ENCODE measurements at regions not wholly inside any gene's neighbourhood (a gene's known extent, or its start where the extent isn't known, plus 50 kb on each side); places are given as distances from the start of the nearest gene placed in this dataset.
A peak's percentile ranks its signal among the peaks of the same experiment; 100 is the strongest.

DNA sequence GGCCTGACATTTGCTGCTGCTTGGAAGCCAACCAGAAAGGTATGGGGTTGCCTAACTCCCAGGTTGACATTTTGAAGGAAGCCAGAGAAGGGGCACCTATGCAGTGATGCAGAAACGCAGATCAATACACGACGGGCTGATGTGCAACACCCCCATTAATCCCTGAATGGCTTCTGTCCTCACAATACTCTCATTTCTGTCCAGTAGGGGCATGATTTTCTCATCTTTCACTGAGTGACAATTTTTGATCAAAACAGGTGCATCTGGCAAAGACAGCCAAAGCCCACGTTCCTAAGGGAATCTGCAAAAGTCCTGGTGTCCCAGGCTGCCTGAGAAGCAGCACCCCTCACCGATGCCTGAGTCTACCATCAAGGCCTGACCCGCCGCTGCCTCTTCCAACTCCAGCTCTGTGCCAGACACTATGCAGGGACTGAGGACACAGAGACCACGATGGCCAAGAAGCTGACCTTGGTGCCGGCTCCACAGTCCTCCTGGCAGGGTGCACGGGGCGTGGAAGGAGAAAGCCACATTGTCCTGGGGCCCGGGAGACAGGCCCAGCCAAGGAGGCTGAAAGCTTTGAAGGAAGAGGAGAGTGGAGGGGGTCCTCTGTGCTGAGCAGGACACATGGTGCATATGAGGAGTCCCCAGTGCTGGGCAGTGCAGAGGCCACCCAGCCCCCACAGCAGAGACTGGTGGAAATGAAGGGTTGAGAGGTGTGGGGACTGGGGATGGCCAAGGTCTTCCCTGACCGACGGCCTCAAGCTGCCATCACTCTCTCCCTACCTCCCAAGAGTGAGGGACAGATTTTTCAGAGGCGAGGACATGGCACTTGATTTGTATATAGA, 159.6 kb downstream of the NUP210 start:
- Histone ChIP-seq H3K4me3 (ENCODE audit: low read length) (no peak overlapping the region), H3K27me3 (ENCODE audit: insufficient read depth, low read length, poor library complexity, severe bottlenecking) (no peaks in the 10 kb centered on the region), H3K27ac (ENCODE audit: low read depth, low read length) (no peak overlapping the region), H3K4me1 (ENCODE audit: insufficient read depth, low read length) (peaks cover 8% of the 10 kb centered on the region), H3K36me3 (ENCODE audit: insufficient read depth, low read length) (no peaks in the 10 kb centered on the region), H3K9me3 (ENCODE audit: low read length) (no peaks in the 10 kb centered on the region)
- ChIA-PET CTCF (no interaction called here), POLR2A (no interaction called here)
- Mint-ChIP-seq H3K27me3 (peaks cover 14 to 15% of the 10 kb centered on the region in 2 donors), H3K27ac (no peak overlapping the region), H3K4me3 (no peak overlapping the region), H3K9me3 (peaks cover 0 to 4% (median 0%) of the 10 kb centered on the region in 5 donors), H3K36me3 (no peaks in the 10 kb centered on the region), H3K4me1 (peaks cover 8 to 9% (median 8%) of the 10 kb centered on the region in 3 donors)
- DNase-seq: no peak

DNA sequence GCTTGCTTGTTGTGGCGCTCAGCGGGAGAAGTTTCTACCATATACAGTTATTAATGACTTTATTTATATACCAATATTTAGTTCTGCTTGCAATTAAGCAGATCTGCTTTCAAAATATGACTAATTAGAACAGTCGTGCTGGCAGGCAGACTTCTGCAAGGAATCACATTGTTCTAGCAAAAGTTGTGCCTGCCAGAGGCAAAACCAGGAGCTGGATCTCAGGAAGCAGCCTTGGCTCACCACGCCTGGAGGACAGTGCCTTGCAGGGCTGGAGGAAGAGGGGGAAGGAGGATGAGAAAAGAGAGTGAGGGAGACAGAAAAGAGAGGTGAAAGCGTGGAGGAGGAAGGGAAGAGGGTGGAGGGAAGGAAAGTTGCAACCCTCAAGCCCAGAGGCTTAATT, 160.3 kb downstream of the NUP210 start:
- no peaks in the 10 kb centered on the region for H3K36me3 Mint-ChIP-seq
- ChIA-PET CTCF (no interaction called here), POLR2A (no interaction called here)

DNA sequence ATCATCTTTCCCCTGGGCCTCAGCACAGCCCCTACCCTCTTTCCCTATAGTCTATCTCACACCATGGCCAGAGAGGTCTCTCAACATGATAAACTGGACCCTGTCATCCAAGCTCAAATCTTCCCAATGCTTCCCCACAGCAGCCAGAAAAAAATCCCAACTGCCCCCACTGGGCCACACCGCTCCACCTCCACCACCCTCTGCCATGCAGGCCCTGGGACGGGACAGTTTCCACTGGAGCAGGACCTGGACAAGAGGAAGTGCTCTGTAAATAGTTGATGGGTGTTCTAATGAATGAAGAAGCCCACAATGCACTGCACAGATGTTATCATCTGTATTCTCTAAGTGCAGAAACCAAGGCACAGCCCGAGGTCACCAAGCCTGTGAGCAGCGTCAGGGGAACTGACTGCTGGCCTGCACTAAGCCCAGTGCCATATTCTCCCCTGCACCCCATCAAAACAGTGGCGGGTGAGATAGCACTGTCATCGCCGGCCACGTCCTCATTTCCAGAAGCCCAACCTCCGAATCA, 161.1 kb downstream of the NUP210 start:
- peaks cover 0 to 4% (median 0%) of the 10 kb centered on the region in 5 donors for H3K9me3 Mint-ChIP-seq
- DNase-seq: no peak
- no peak overlapping the region for H3K27ac ChIP-seq (ENCODE audit: low read depth, low read length)
- no peaks in the 10 kb centered on the region for H3K36me3 ChIP-seq (ENCODE audit: insufficient read depth, low read length)
- no peaks in the 10 kb centered on the region for H3K36me3 Mint-ChIP-seq
- CTCF ChIA-PET: no interaction called here
- H3K27me3 Mint-ChIP-seq: peaks cover 10 to 14% of the 10 kb centered on the region in 2 donors
- no peak overlapping the region for H3K4me3 Mint-ChIP-seq
- POLR2A ChIA-PET: no interaction called here
- peaks cover 8% of the 10 kb centered on the region for H3K4me1 ChIP-seq (ENCODE audit: insufficient read depth, low read length)
- no peaks in the 10 kb centered on the region for H3K27me3 ChIP-seq (ENCODE audit: insufficient read depth, low read length, poor library complexity, severe bottlenecking)
- no peaks in the 10 kb centered on the region for H3K9me3 ChIP-seq (ENCODE audit: low read length)
- peaks cover 8 to 9% (median 8%) of the 10 kb centered on the region in 3 donors for H3K4me1 Mint-ChIP-seq
- no peak overlapping the region for H3K27ac Mint-ChIP-seq
- H3K4me3 ChIP-seq (ENCODE audit: low read length): no peak overlapping the region

More for the DNA sequence above, 160.3 kb downstream of the NUP210 start:
- Mint-ChIP-seq H3K4me1 (peaks cover 8 to 9% (median 8%) of the 10 kb centered on the region in 3 donors), H3K27ac (no peak overlapping the region), H3K4me3 (no peak overlapping the region), H3K9me3 (peaks cover 0 to 4% (median 0%) of the 10 kb centered on the region in 5 donors), H3K27me3 (peaks cover 12 to 15% of the 10 kb centered on the region in 2 donors)
- Histone ChIP-seq H3K4me1 (ENCODE audit: insufficient read depth, low read length) (peaks cover 8% of the 10 kb centered on the region), H3K27me3 (ENCODE audit: insufficient read depth, low read length, poor library complexity, severe bottlenecking) (no peaks in the 10 kb centered on the region), H3K9me3 (ENCODE audit: low read length) (no peaks in the 10 kb centered on the region), H3K4me3 (ENCODE audit: low read length) (no peak overlapping the region), H3K27ac (ENCODE audit: low read depth, low read length) (no peak overlapping the region), H3K36me3 (ENCODE audit: insufficient read depth, low read length) (no peaks in the 10 kb centered on the region)
- no peak for DNase-seq

DNA sequence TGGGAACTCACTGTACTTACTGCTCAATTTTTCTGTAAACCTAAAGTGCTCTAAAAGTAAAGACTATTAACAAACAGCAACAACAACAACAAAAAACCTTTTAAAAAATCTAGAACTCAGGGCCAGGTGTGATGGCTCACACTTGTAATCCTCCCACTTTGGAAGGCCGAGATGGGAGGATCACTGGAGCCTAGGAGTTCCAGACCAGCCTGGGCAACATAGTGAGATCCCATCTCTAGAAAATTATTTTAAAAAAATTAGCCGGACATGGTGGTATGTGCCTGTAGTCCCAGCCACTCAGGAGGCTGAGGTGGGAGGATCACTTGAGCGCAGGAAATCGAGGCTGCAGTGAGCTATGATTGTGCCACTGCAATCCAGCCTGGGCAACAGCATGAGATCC, 161.8 kb downstream of the NUP210 start:
- H3K27me3 ChIP-seq (ENCODE audit: insufficient read depth, low read length, poor library complexity, severe bottlenecking): no peaks in the 10 kb centered on the region
- ChIA-PET CTCF (no interaction called here), POLR2A (no interaction called here)
- no peak overlapping the region for H3K4me3 Mint-ChIP-seq
- no peak for DNase-seq
- H3K36me3 ChIP-seq (ENCODE audit: insufficient read depth, low read length): no peaks in the 10 kb centered on the region
- H3K27ac Mint-ChIP-seq: peak overlapping the region in 1 of 8 donors; percentile 61
- peaks cover 8 to 9% (median 8%) of the 10 kb centered on the region in 3 donors for H3K4me1 Mint-ChIP-seq
- no peak overlapping the region for H3K27ac ChIP-seq (ENCODE audit: low read depth, low read length)
- no peak overlapping the region for H3K4me3 ChIP-seq (ENCODE audit: low read length)
- no peaks in the 10 kb centered on the region for H3K36me3 Mint-ChIP-seq
- no peaks in the 10 kb centered on the region for H3K9me3 ChIP-seq (ENCODE audit: low read length)
- peaks cover 0 to 4% (median 0%) of the 10 kb centered on the region in 5 donors for H3K9me3 Mint-ChIP-seq
- H3K4me1 ChIP-seq (ENCODE audit: insufficient read depth, low read length): peaks cover 8% of the 10 kb centered on the region
- H3K27me3 Mint-ChIP-seq: peaks cover 10 to 18% of the 10 kb centered on the region in 2 donors

- Mint-ChIP-seq H3K27ac (no peak overlapping the region), H3K9me3 (peaks cover 0 to 4% (median 0%) of the 10 kb centered on the region in 5 donors), H3K4me3 (no peak overlapping the region), H3K36me3 (no peaks in the 10 kb centered on the region), H3K27me3 (peaks cover 10 to 22% of the 10 kb centered on the region in 2 donors), H3K4me1 (peaks cover 5 to 6% (median 6%) of the 10 kb centered on the region in 3 donors)
- no peaks in the 10 kb centered on the region for H3K9me3 ChIP-seq (ENCODE audit: low read length)
- no peak for DNase-seq
- H3K4me1 ChIP-seq (ENCODE audit: insufficient read depth, low read length): peaks cover 4% of the 10 kb centered on the region
- H3K27ac ChIP-seq (ENCODE audit: low read depth, low read length): no peak overlapping the region
- POLR2A ChIA-PET: no interaction called here
- no peaks in the 10 kb centered on the region for H3K27me3 ChIP-seq (ENCODE audit: insufficient read depth, low read length, poor library complexity, severe bottlenecking)
- H3K4me3 ChIP-seq (ENCODE audit: low read length): no peak overlapping the region
- CTCF ChIA-PET: no interaction called here
- H3K36me3 ChIP-seq (ENCODE audit: insufficient read depth, low read length): no peaks in the 10 kb centered on the region
These were observed 162.5 kb downstream of the NUP210 start for GRCh38 chr3:13257666-13258065.

GRCh38 chr3:13256845-13257244, 163.3 kb downstream of the NUP210 start:
- no peak overlapping the region for H3K27ac ChIP-seq (ENCODE audit: low read depth, low read length)
- ChIA-PET CTCF (no interaction called here), POLR2A (no interaction called here)
- no peaks in the 10 kb centered on the region for H3K9me3 ChIP-seq (ENCODE audit: low read length)
- H3K9me3 Mint-ChIP-seq: peaks cover 0 to 4% (median 0%) of the 10 kb centered on the region in 5 donors
- H3K4me3 ChIP-seq (ENCODE audit: low read length): no peak overlapping the region
- H3K4me1 Mint-ChIP-seq: no peaks in the 10 kb centered on the region
- no peak for DNase-seq
- no peak overlapping the region for H3K27ac Mint-ChIP-seq
- H3K4me1 ChIP-seq (ENCODE audit: insufficient read depth, low read length): no peaks in the 10 kb centered on the region
- H3K27me3 ChIP-seq (ENCODE audit: insufficient read depth, low read length, poor library complexity, severe bottlenecking): peaks cover under 1% of the 10 kb centered on the region
- no peak overlapping the region for H3K4me3 Mint-ChIP-seq
- peaks cover 12 to 28% of the 10 kb centered on the region in 2 donors for H3K27me3 Mint-ChIP-seq
- H3K36me3 ChIP-seq (ENCODE audit: insufficient read depth, low read length): no peaks in the 10 kb centered on the region
- no peaks in the 10 kb centered on the region for H3K36me3 Mint-ChIP-seq

DNA sequence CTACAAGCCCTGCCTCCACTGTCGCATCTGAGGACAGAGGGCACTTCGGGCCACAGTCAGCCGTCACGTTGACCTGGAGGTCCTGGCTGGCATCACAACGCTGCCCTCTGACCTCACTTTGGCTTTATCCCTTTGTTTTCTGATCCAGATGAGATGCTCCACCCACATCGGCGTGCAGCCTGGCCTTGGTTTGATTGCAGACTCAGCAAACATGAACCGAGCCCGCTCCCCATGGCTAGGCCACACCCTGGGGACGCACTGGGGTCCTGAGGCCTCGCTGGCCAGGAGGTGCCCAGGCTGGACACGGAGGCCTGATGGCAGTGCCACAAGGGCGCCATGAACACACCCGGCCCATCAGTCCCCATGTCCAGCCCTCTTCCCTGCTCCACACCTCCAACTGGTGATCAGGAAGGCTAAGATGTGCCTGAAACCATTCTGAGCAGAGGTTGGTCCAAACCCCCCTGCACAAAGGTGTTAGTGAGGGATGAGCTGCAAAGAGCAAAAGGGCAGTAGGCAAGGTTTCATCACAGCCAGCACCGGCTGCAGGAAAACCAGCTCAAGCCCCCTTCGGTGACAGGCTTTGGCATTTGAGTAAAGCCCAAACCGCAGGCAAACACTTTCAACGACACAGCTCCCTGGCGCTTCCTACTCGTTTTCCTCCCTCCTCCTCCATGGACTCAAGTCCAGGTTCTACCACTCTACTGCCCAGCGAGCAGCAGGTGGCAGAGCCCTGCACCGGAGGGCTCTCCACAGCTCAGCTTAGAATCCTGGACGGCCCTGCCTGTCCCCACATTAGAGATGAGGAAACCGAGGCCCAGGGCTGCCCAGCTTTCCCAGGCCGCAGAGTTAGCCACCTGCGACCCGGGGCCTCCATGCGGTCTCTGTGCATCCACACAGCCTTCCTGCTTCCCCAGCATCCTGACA, 165.8 kb downstream of the NUP210 start:
- peaks cover 3% of the 10 kb centered on the region for H3K27me3 ChIP-seq (ENCODE audit: insufficient read depth, low read length, poor library complexity, severe bottlenecking)
- no peaks in the 10 kb centered on the region for H3K36me3 ChIP-seq (ENCODE audit: insufficient read depth, low read length)
- H3K27ac Mint-ChIP-seq: no peak overlapping the region
- peaks cover 18 to 37% of the 10 kb centered on the region in 2 donors for H3K27me3 Mint-ChIP-seq
- no peaks in the 10 kb centered on the region for H3K4me1 Mint-ChIP-seq
- H3K9me3 ChIP-seq (ENCODE audit: low read length): no peaks in the 10 kb centered on the region
- H3K36me3 Mint-ChIP-seq: no peaks in the 10 kb centered on the region
- H3K27ac ChIP-seq (ENCODE audit: low read depth, low read length): no peak overlapping the region
- ChIA-PET POLR2A (no interaction called here), CTCF (no interaction called here)
- no peaks in the 10 kb centered on the region for H3K9me3 Mint-ChIP-seq
- H3K4me3 Mint-ChIP-seq: no peak overlapping the region
- H3K4me1 ChIP-seq (ENCODE audit: insufficient read depth, low read length): no peaks in the 10 kb centered on the region
- no peak overlapping the region for H3K4me3 ChIP-seq (ENCODE audit: low read length)
- DNase-seq: no peak

Data from CD8-positive, alpha-beta memory T cell (primary cell).